Subcutaneous abdominal adipose tissue (tissue), 5 donors: ENCODE measurements at regions not wholly inside any gene's neighbourhood (a gene's known extent, or its start where the extent isn't known, plus 50 kb on each side); places are given as distances from the start of the nearest gene placed in this dataset.

Experiments
- H3K27ac ChIP-seq: one replicate; pipeline ENCODE4 v1.7.0; 2013; ENCODE audit warnings: low read depth, mild to moderate bottlenecking, inconsistent platforms, low read length, moderate library complexity
- H3K27me3 ChIP-seq, 5 donors: one replicate each; pipeline ENCODE4 v1.7.0; 2013; ENCODE audit warnings: low read length in 5 of 5, inconsistent platforms in 1 of 5; ENCODE audit not compliant: control insufficient read depth in 5 of 5, insufficient read depth in 4 of 5
- H3K36me3 ChIP-seq, 5 donors: one replicate each; pipeline ENCODE4 v1.7.0; 2013; ENCODE audit warnings: low read length in 5 of 5; ENCODE audit not compliant: control insufficient read depth in 5 of 5, insufficient read depth in 5 of 5
- H3K4me1 ChIP-seq, 5 donors: one replicate each; pipeline ENCODE4 v1.7.0; 2013; ENCODE audit warnings: low read length in 5 of 5, mild to moderate bottlenecking in 3 of 5, moderate library complexity in 1 of 5; ENCODE audit not compliant: control insufficient read depth in 5 of 5, insufficient read depth in 5 of 5
- H3K4me3 ChIP-seq, 5 donors: one replicate each; pipeline ENCODE4 v1.7.0; 2013; ENCODE audit warnings: low read length in 5 of 5, low read depth in 1 of 5
- H3K9ac ChIP-seq, 5 donors: one replicate each; pipeline ENCODE4 v1.7.0; 2013; ENCODE audit warnings: low read length in 5 of 5, mild to moderate bottlenecking in 4 of 5, moderate library complexity in 3 of 5
- H3K9me3 ChIP-seq, 5 donors: one replicate each; pipeline ENCODE4 v1.7.0; 2013; ENCODE audit warnings: low read length in 5 of 5; ENCODE audit not compliant: control insufficient read depth in 5 of 5
- donor health status: healthy.
- donor health status: healthy.
- donor health status: healthy.
- donor health status: healthy.
- donor health status: healthy.

GRCh38 chr5:6806668-6807067, 93.4 kb downstream of the TENT4A start:
- H3K4me1 ChIP-seq: peaks cover 0 to 5% (median 0%) of the 10 kb centered on the region in 5 donors
- H3K9me3 ChIP-seq: peaks cover 0 to 5% (median 0%) of the 10 kb centered on the region in 5 donors
- no peaks in the 10 kb centered on the region for H3K27me3 ChIP-seq
- no peak overlapping the region for H3K4me3 ChIP-seq
- H3K9ac ChIP-seq: no peak overlapping the region
- H3K36me3 ChIP-seq: no peaks in the 10 kb centered on the region
- no peak overlapping the region for H3K27ac ChIP-seq

GRCh38 chr5:6808462-6808861, 95.2 kb downstream of the TENT4A start:
- Histone ChIP-seq H3K27me3 (no peaks in the 10 kb centered on the region), H3K4me1 (peaks cover 0 to 13% (median 6%) of the 10 kb centered on the region in 5 donors), H3K9me3 (peaks cover 0 to 5% (median 0%) of the 10 kb centered on the region in 5 donors)

GRCh38 chr5:6810641-6811405, 97.6 kb downstream of the TENT4A start:
- peaks cover 0 to 5% (median 0%) of the 10 kb centered on the region in 5 donors for H3K9me3 ChIP-seq
- no peak overlapping the region for H3K27ac ChIP-seq
- H3K4me1 ChIP-seq: peaks cover 0 to 9% (median 6%) of the 10 kb centered on the region in 5 donors
- H3K4me3 ChIP-seq: no peak overlapping the region
- H3K36me3 ChIP-seq: no peaks in the 10 kb centered on the region
- no peak overlapping the region for H3K9ac ChIP-seq
- H3K27me3 ChIP-seq: no peaks in the 10 kb centered on the region

More at GRCh38 chr5:6808462-6808861, 95.2 kb downstream of the TENT4A start:
- Histone ChIP-seq H3K27ac (no peak overlapping the region), H3K9ac (no peak overlapping the region), H3K4me3 (no peak overlapping the region), H3K36me3 (no peaks in the 10 kb centered on the region)

GRCh38 chr5:6812091-6812490, 98.9 kb downstream of the TENT4A start:
- H3K36me3 ChIP-seq: no peaks in the 10 kb centered on the region
- H3K4me1 ChIP-seq: peaks cover 0 to 9% (median 6%) of the 10 kb centered on the region in 5 donors
- no peak overlapping the region for H3K27ac ChIP-seq
- no peak overlapping the region for H3K9ac ChIP-seq
- no peaks in the 10 kb centered on the region for H3K27me3 ChIP-seq
- H3K9me3 ChIP-seq: no peaks in the 10 kb centered on the region
- no peak overlapping the region for H3K4me3 ChIP-seq

GRCh38 chr5:6812800-6813731, 99.8 kb downstream of the TENT4A start:
- no peaks in the 10 kb centered on the region for H3K36me3 ChIP-seq
- H3K9ac ChIP-seq: no peak overlapping the region
- H3K4me1 ChIP-seq: peaks cover 0 to 9% (median 6%) of the 10 kb centered on the region in 5 donors
- H3K27me3 ChIP-seq: no peaks in the 10 kb centered on the region
- no peak overlapping the region for H3K4me3 ChIP-seq
- H3K9me3 ChIP-seq: no peaks in the 10 kb centered on the region
- no peak overlapping the region for H3K27ac ChIP-seq

GRCh38 chr5:6814816-6815215, 101.6 kb downstream of the TENT4A start:
- Histone ChIP-seq H3K4me3 (no peak overlapping the region), H3K27ac (no peak overlapping the region), H3K36me3 (no peaks in the 10 kb centered on the region), H3K4me1 (peaks cover 0 to 9% (median 6%) of the 10 kb centered on the region in 5 donors), H3K9me3 (no peaks in the 10 kb centered on the region), H3K9ac (no peak overlapping the region), H3K27me3 (peaks cover 0 to 9% (median 7%) of the 10 kb centered on the region in 5 donors)

- Histone ChIP-seq H3K36me3 (no peaks in the 10 kb centered on the region), H3K9me3 (peaks cover 7 to 18% (median 9%) of the 10 kb centered on the region in 5 donors)
Measured at GRCh38 chr5:6818594-6819511, 105.6 kb downstream of the TENT4A start.

GRCh38 chr5:6819521-6819920, 106.3 kb downstream of the TENT4A start:
- Histone ChIP-seq H3K27ac (no peak overlapping the region), H3K27me3 (peaks cover 0 to 14% (median 7%) of the 10 kb centered on the region in 5 donors), H3K9ac (no peak overlapping the region)

More at GRCh38 chr5:6818594-6819511, 105.6 kb downstream of the TENT4A start:
- Histone ChIP-seq H3K4me3 (no peak overlapping the region), H3K9ac (no peak overlapping the region), H3K27me3 (peaks cover 0 to 14% (median 7%) of the 10 kb centered on the region in 5 donors), H3K27ac (no peak overlapping the region), H3K4me1 (no peaks in the 10 kb centered on the region)

GRCh38 chr5:6820851-6821479, 107.7 kb downstream of the TENT4A start:
- Histone ChIP-seq H3K9ac (no peak overlapping the region), H3K27me3 (peaks cover 0 to 14% (median 7%) of the 10 kb centered on the region in 5 donors)

More at GRCh38 chr5:6819521-6819920, 106.3 kb downstream of the TENT4A start:
- Histone ChIP-seq H3K36me3 (no peaks in the 10 kb centered on the region), H3K9me3 (peaks cover 7 to 18% (median 9%) of the 10 kb centered on the region in 5 donors), H3K4me3 (no peak overlapping the region), H3K4me1 (no peaks in the 10 kb centered on the region)

More at GRCh38 chr5:6820851-6821479, 107.7 kb downstream of the TENT4A start:
- no peak overlapping the region for H3K27ac ChIP-seq
- peaks cover 7 to 18% (median 9%) of the 10 kb centered on the region in 5 donors for H3K9me3 ChIP-seq
- H3K4me1 ChIP-seq: no peaks in the 10 kb centered on the region
- no peaks in the 10 kb centered on the region for H3K36me3 ChIP-seq
- H3K4me3 ChIP-seq: no peak overlapping the region
